HEK293T (cell line): ENCODE measurements at regions not wholly inside any gene's neighbourhood (a gene's known extent, or its start where the extent isn't known, plus 50 kb on each side); places are given as distances from the start of the nearest gene placed in this dataset.

Experiments
- CTCF ChIA-PET: fragments of 350-600 bp; formaldehyde crosslinking; extraction: SDS; loops from one replicate; lab custom pipeline; 2021; ENCODE audit warnings: antibody characterized with exemption, inconsistent platforms; lab: Yijun Ruan, JAX
- POLR2A ChIA-PET: fragments of 350-600 bp; formaldehyde crosslinking; extraction: SDS; loops from one replicate; lab custom pipeline; 2020; ENCODE audit warnings: antibody characterized with exemption, inconsistent platforms; lab: Yijun Ruan, JAX
- DNase-seq: peaks from one replicate; pipeline ENCODE4 v3.0.0; 2012; ENCODE audit warnings: mixed read lengths; ENCODE audit errors: extremely low spot score
- ARNT ChIP-seq: fragments of 450-650 bp; IDR thresholded peaks from 2 replicates; pipeline ENCODE4 v1.6.1; 2017; ENCODE audit warnings: mild to moderate bottlenecking
- BHLHE40 ChIP-seq: fragments of 450-650 bp; IDR thresholded peaks from 2 replicates; pipeline ENCODE4 v1.6.1; 2016; ENCODE audit warnings: mild to moderate bottlenecking, moderate library complexity, borderline replicate concordance
- CTBP1 ChIP-seq: fragments of 450-650 bp; IDR thresholded peaks from 2 replicates; pipeline ENCODE4 v1.6.1; 2016; ENCODE audit warnings: borderline replicate concordance
- ELF4 ChIP-seq: fragments of 450-650 bp; IDR thresholded peaks from 2 replicates; pipeline ENCODE4 v1.6.1; 2017; ENCODE audit warnings: antibody characterized with exemption
- FOXA1 ChIP-seq: fragments of 450-650 bp; IDR thresholded peaks from 2 replicates; pipeline ENCODE4 v1.6.1; 2016; ENCODE audit warnings: mild to moderate bottlenecking
- FOXK2 ChIP-seq: fragments of 450-650 bp; IDR thresholded peaks from 2 replicates; pipeline ENCODE4 v1.6.1; 2016; ENCODE audit warnings: mild to moderate bottlenecking
- FOXM1 ChIP-seq: fragments of 450-650 bp; IDR thresholded peaks from 2 replicates; pipeline ENCODE4 v1.6.1; 2017; ENCODE audit warnings: mild to moderate bottlenecking, borderline replicate concordance
- HDGF ChIP-seq: fragments of 450-650 bp; IDR thresholded peaks from 2 replicates; pipeline ENCODE4 v1.6.1; 2017; ENCODE audit warnings: antibody characterized with exemption, borderline replicate concordance
- L3MBTL2 ChIP-seq: fragments of 450-650 bp; conservative IDR thresholded peaks from 2 replicates; pipeline ENCODE4 v1.6.1; 2016; ENCODE audit warnings: mild to moderate bottlenecking
- LEF1 ChIP-seq: fragments of 450-650 bp; IDR thresholded peaks from 2 replicates; pipeline ENCODE4 v1.6.1; 2017; ENCODE audit warnings: mild to moderate bottlenecking, borderline replicate concordance
- NFRKB ChIP-seq: fragments of 450-650 bp; IDR thresholded peaks from 2 replicates; pipeline ENCODE4 v1.6.1; 2016; ENCODE audit warnings: mild to moderate bottlenecking, moderate library complexity
- PKNOX1 ChIP-seq: fragments of 450-650 bp; IDR thresholded peaks from 2 replicates; pipeline ENCODE4 v1.6.1; 2016
- SP1 ChIP-seq: fragments of 450-650 bp; IDR thresholded peaks from 2 replicates; pipeline ENCODE4 v1.6.1; 2017
- SUZ12 ChIP-seq: fragments of 450-650 bp; IDR thresholded peaks from 2 replicates; pipeline ENCODE4 v1.6.1; 2016; ENCODE audit warnings: mild to moderate bottlenecking
- TARDBP ChIP-seq: fragments of 450-650 bp; IDR thresholded peaks from 2 replicates; pipeline ENCODE4 v1.6.1; 2016
- ZNF384 ChIP-seq: fragments of 450-650 bp; IDR thresholded peaks from 2 replicates; pipeline ENCODE4 v1.6.1; 2016

GRCh38 chr18:30486856-30487255 lies 555.7 kb downstream of the DSC3 start:
- CTCF ChIA-PET = interaction anchor here (0.6 to 0.7 kb wide), 2 partner anchors 38 to 547 kb away, joined by 3 to 4 read pairs; no protein-coding TSS in a partner anchor
- POLR2A ChIA-PET = no interaction called here
- no peak for TF ChIP-seq SUZ12
- TF ChIP-seq CTBP1 = no peak
- no peak for TF ChIP-seq TARDBP
- TF ChIP-seq FOXM1 = no peak
- no peak for TF ChIP-seq ELF4
- no peak for TF ChIP-seq FOXK2
- TF ChIP-seq ZNF384 = no peak
- no peak for TF ChIP-seq PKNOX1
- TF ChIP-seq L3MBTL2 = no peak
- no peak for TF ChIP-seq LEF1
- no peak for TF ChIP-seq NFRKB
- TF ChIP-seq BHLHE40 = no peak
- no peak for TF ChIP-seq SP1
- no peak for DNase-seq

DNA sequence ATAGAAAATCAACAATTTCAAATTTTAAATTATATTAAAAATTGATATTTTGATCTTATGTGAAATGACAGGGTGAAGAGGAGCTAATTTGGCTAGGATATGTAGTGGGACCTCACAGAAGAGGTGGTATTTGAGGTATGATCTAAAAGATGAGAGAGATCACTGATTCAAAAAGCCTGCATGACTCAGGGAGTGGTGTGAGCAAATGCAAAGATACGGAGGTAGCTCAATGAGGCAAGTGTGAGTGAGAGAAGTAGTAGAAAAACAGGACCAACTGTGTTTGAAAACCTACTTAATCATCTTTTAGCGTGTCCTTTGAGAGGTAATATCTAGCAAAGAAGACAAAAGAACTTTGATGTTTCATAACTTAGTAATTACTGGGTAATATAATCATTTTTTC lies 557.5 kb downstream of the DSC3 start:
- ChIA-PET CTCF (interaction anchor here (0.6 kb wide), 1 partner anchor 748 kb away, joined by 4 read pairs; no protein-coding TSS in a partner anchor), POLR2A (no interaction called here)
- DNase-seq = no peak
- no peak for TF ChIP-seq FOXK2
- no peak for TF ChIP-seq ELF4
- no peak for TF ChIP-seq SUZ12
- no peak for TF ChIP-seq TARDBP
- TF ChIP-seq L3MBTL2 = no peak
- no peak for TF ChIP-seq SP1
- no peak for TF ChIP-seq CTBP1
- no peak for TF ChIP-seq LEF1
- no peak for TF ChIP-seq PKNOX1
- no peak for TF ChIP-seq FOXA1
- no peak for TF ChIP-seq ZNF384
- TF ChIP-seq NFRKB = no peak
- no peak for TF ChIP-seq BHLHE40
- no peak for TF ChIP-seq ARNT
- no peak for TF ChIP-seq FOXM1
- TF ChIP-seq HDGF = no peak

GRCh38 chr18:30481871-30482270 lies 560.7 kb downstream of the DSC3 start:
- no peak for DNase-seq
- no peak for TF ChIP-seq TARDBP
- TF ChIP-seq ARNT = no peak
- TF ChIP-seq FOXM1 = no peak
- TF ChIP-seq FOXK2 = no peak
- no peak for TF ChIP-seq FOXA1
- no peak for TF ChIP-seq PKNOX1
- no peak for TF ChIP-seq LEF1
- TF ChIP-seq SUZ12 = no peak
- no peak for TF ChIP-seq L3MBTL2
- TF ChIP-seq CTBP1 = no peak
- TF ChIP-seq ELF4 = no peak
- TF ChIP-seq NFRKB = no peak
- no peak for TF ChIP-seq SP1
- no peak for TF ChIP-seq BHLHE40
- no peak for TF ChIP-seq ZNF384
- no peak for TF ChIP-seq HDGF
- POLR2A ChIA-PET = no interaction called here
- CTCF ChIA-PET = no interaction called here

DNA sequence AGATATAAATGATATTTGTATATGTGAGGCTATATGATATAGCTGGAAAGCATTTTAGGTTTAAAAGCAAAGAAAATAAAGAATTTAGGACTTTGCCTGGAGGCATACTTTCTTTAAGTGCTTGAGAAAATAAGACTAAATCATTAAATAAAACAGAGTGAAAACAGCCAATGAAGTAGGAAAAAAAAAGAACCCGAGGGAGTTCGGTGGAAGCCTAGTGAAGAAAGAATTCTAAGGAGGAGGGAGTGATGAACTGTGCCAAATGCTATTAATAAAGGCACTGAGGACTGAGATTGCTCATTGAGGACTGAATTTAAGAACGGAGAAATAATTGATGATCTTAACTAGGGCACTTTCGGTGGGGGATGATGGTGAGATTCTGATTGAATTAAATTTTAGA lies 573.5 kb downstream of the DSC3 start:
- DNase-seq = no peak
- POLR2A ChIA-PET = no interaction called here
- no peak for TF ChIP-seq PKNOX1
- no peak for TF ChIP-seq BHLHE40
- no peak for TF ChIP-seq SP1
- no peak for TF ChIP-seq FOXM1
- TF ChIP-seq TARDBP = no peak
- TF ChIP-seq L3MBTL2 = no peak
- TF ChIP-seq HDGF = no peak
- TF ChIP-seq FOXK2 = no peak
- no peak for TF ChIP-seq ELF4
- TF ChIP-seq FOXA1 = no peak
- TF ChIP-seq SUZ12 = no peak
- no peak for TF ChIP-seq NFRKB
- TF ChIP-seq ZNF384 = no peak; the same call in 1 of the 2 replicates
- no peak for TF ChIP-seq LEF1
- CTCF ChIA-PET = interaction anchor here (0.8 kb wide), 1 partner anchor 14 kb away, joined by 4 read pairs; no protein-coding TSS in a partner anchor

GRCh38 chr18:30465096-30465495 lies 577.4 kb downstream of the DSC3 start:
- CTCF ChIA-PET = no interaction called here
- POLR2A ChIA-PET = no interaction called here
- DNase-seq = no peak
- TF ChIP-seq ARNT (no peak), ELF4 (no peak), PKNOX1 (no peak), SP1 (no peak), NFRKB (no peak), ZNF384 (no peak), SUZ12 (no peak), HDGF (no peak), FOXM1 (no peak), CTBP1 (no peak), LEF1 (no peak), L3MBTL2 (no peak), FOXA1 (no peak), FOXK2 (no peak)
